Caco-2 (cell line): ENCODE measurements at regions not wholly inside any gene's neighbourhood (a gene's known extent, or its start where the extent isn't known, plus 50 kb on each side); places are given as distances from the start of the nearest gene placed in this dataset.

Source experiments
- BruUV-seq: library from RNA; stranded (reverse); fragments of 400-500 nt; replicated peaks from 2 replicates; lab custom pipeline; 2021; lab: Mats Ljungman, UMichigan
- CTCF ChIA-PET: fragments of 300-600 bp; sonication (Branson Sonifier 250); formaldehyde crosslinking; loops from one replicate; lab custom pipeline; 2022; ENCODE audit warnings: antibody characterized with exemption; lab: Charles Lee
- POLR2A ChIA-PET: fragments of 300-600 bp; sonication (Branson Sonifier 250); formaldehyde crosslinking; loops from one replicate; lab custom pipeline; 2022; ENCODE audit warnings: antibody characterized with exemption; lab: Charles Lee
- DNase-seq, 2 experiments: peaks; one replicate each; pipeline versions ENCODE4 v3.0.0 to v3.0.0-alpha.2; 2020 to 2022
- H3K27me3 ChIP-seq: replicated peaks from 2 replicates; pipeline ENCODE4 v1.6.0; 2011; ENCODE audit warnings: low read length; ENCODE audit not compliant: control insufficient read depth, insufficient read depth
- H3K36me3 ChIP-seq: 2 replicates; pipeline ENCODE4 v1.5.1; 2011; ENCODE audit warnings: low read length; ENCODE audit not compliant: control insufficient read depth, insufficient read depth
- H3K4me1 ChIP-seq: fragments of 250-450 bp; sonication (Bioruptor Pico); 2 replicates; pipeline ENCODE4 v1.5.1; 2020; ENCODE audit warnings: mild to moderate bottlenecking
- H3K4me3 ChIP-seq: 2 replicates; pipeline ENCODE4 v1.5.1; 2011; ENCODE audit warnings: low read depth, mild to moderate bottlenecking, control low read depth, low read length
- H3K9me3 ChIP-seq: fragments of 250-450 bp; sonication (Bioruptor Pico); 2 replicates; pipeline ENCODE4 v1.5.1; 2020; ENCODE audit warnings: mild to moderate bottlenecking, moderate library complexity
- H3K27ac Mint-ChIP-seq: one replicate; pipeline ENCODE4 v1.8.0; 2022; ENCODE audit warnings: mixed read lengths; ENCODE audit not compliant: unreplicated experiment
- H3K27me3 Mint-ChIP-seq: one replicate; pipeline ENCODE4 v1.8.0; 2022; ENCODE audit warnings: mixed read lengths; ENCODE audit not compliant: insufficient read depth, unreplicated experiment
- H3K36me3 Mint-ChIP-seq: one replicate; pipeline ENCODE4 v1.8.0; 2022; ENCODE audit warnings: mild to moderate bottlenecking, mixed read lengths; ENCODE audit not compliant: insufficient read depth, unreplicated experiment
- H3K4me1 Mint-ChIP-seq: one replicate; pipeline ENCODE4 v1.8.0; 2022; ENCODE audit warnings: low read depth, mixed read lengths; ENCODE audit not compliant: unreplicated experiment
- H3K4me3 Mint-ChIP-seq: one replicate; pipeline ENCODE4 v1.8.0; 2022; ENCODE audit warnings: mild to moderate bottlenecking, moderate library complexity, mixed read lengths; ENCODE audit not compliant: unreplicated experiment
- H3K9me3 Mint-ChIP-seq: one replicate; pipeline ENCODE4 v1.8.0; 2022; ENCODE audit warnings: mixed read lengths; ENCODE audit not compliant: unreplicated experiment
- intact Hi-C: fragments of 100-400 bp; cut with micrococcal nuclease; formaldehyde crosslinking; loops from one replicate; pipeline ENCODE4 v1.10.0; 2022; ENCODE audit not compliant: unreplicated experiment
- TF ChIP-seq, protein P1 (sequence below), 2 experiments: fragments of 200-600 bp in 1 of 2; IDR thresholded peaks; 1 replicate in 1 of 2; 2 replicates in 1 of 2; pipeline versions ENCODE4 v1.5.1 to v1.8.0; 2011 to 2022; ENCODE audit warnings: antibody characterized with exemption in 1 of 2, control low read depth in 1 of 2, inconsistent platforms in 1 of 2, low read depth in 1 of 2, low read length in 1 of 2, mild to moderate bottlenecking in 1 of 2, moderate library complexity in 1 of 2; ENCODE audit not compliant: insufficient read depth in 1 of 2, severe bottlenecking in 1 of 2, unreplicated experiment in 1 of 2

DNA sequence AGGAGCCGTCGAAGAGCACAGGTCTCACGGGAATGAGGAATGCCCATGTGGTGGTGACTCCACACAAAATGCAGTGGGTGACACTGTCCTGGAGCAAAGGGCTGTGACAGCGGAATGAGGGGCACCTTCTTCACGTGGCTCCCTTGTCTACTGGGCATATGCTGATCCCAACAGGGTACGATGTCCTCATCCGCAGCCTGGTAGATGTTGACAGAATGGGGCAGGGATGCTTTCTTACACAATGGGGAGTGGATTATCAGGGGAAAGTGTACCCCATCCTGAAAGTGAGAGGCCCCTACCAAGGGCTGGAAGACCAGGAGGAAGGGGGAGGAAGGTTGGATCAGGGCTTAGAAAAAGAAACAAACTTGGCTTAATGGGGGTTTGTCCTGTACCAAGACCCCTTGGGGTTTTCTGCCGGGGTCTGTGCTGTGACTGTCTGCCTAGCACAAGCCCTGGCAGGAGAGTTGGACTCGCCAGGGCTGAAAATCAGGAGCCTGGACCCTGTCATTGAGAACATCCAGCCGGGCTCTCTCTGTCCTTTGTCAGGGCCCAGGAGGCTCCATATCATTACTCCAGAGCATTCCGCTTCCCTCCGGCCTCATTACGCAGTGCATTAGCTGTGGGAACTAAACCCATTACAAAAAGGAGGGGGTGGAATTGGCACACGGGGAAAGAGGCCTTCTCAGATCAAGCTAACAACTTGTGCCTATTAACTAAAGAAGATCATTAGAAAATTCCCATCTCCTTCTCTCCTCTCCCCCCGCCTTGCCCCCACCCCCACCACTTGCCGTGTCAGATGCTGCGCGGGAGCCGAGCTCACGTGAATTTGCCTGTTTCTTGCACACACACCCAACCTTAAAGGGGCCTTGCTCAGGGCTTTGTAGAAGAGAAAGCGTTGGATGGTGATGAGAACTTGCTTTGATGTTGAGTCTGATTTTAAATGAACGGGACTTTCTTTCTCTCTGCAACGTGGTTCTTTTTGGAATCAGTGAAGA lies 171.8 kb upstream of the PARP11 start:
- ChIA-PET POLR2A (no interaction called here), CTCF (interaction anchor here (0.6 to 1.0 kb wide), 4 partner anchors 49 to 990 kb away, joined by 3 read pairs; no protein-coding TSS in a partner anchor)
- H3K36me3 Mint-ChIP-seq, result no peaks in the 10 kb centered on the region
- peaks cover 8% of the 10 kb centered on the region for H3K4me1 Mint-ChIP-seq
- TF ChIP-seq, protein P1, sequence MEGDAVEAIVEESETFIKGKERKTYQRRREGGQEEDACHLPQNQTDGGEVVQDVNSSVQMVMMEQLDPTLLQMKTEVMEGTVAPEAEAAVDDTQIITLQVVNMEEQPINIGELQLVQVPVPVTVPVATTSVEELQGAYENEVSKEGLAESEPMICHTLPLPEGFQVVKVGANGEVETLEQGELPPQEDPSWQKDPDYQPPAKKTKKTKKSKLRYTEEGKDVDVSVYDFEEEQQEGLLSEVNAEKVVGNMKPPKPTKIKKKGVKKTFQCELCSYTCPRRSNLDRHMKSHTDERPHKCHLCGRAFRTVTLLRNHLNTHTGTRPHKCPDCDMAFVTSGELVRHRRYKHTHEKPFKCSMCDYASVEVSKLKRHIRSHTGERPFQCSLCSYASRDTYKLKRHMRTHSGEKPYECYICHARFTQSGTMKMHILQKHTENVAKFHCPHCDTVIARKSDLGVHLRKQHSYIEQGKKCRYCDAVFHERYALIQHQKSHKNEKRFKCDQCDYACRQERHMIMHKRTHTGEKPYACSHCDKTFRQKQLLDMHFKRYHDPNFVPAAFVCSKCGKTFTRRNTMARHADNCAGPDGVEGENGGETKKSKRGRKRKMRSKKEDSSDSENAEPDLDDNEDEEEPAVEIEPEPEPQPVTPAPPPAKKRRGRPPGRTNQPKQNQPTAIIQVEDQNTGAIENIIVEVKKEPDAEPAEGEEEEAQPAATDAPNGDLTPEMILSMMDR (IDR thresholded peaks at IDR 0.05; ENCODE audit: insufficient read depth in 1 of 2, low read depth in 1 of 2, low read length in 1 of 2, severe bottlenecking in 1 of 2, unreplicated experiment in 1 of 2), result no peak
- no peak overlapping the region for H3K4me3 Mint-ChIP-seq
- Histone ChIP-seq H3K36me3 (no peaks in the 10 kb centered on the region), H3K4me3 (no peak overlapping the region), H3K4me1 (peaks cover 4% of the 10 kb centered on the region; the same call in 1 of the 2 replicates), H3K27me3 (no peaks in the 10 kb centered on the region), H3K9me3 (no peaks in the 10 kb centered on the region)
- DNase-seq, result no peak
- no peak overlapping the region for H3K27ac Mint-ChIP-seq
- BruUV-seq, result no TSS peak
- intact Hi-C loops, result no loop called here
- no peaks in the 10 kb centered on the region for H3K27me3 Mint-ChIP-seq
- H3K9me3 Mint-ChIP-seq, result no peaks in the 10 kb centered on the region

DNA sequence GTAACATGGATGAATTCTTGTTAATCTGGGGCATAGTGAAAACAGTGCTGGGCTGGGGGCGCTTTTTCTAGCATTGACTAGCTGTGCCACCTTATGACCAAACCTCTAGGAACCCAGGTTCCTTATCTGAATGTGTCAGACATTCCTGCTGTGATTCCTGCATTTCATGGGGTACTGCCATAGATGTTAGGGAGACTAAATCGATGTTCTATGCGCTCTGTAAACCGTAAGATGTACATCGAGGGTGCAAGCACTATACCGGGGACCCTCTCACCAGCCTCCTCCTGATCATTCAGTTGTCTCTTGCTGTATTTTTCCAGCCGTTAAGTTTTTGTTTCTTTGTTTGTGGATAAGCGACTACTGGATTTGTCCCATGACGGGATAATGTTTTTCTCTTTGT lies 170.9 kb upstream of the PARP11 start:
- TF ChIP-seq, protein P1 (IDR thresholded peaks at IDR 0.05; ENCODE audit: insufficient read depth in 1 of 2, low read depth in 1 of 2, low read length in 1 of 2, severe bottlenecking in 1 of 2, unreplicated experiment in 1 of 2), result no peak
- CTCF ChIA-PET, result interaction anchor here (0.5 to 1.0 kb wide), 3 partner anchors 76 to 161 kb away, joined by 3 to 4 read pairs (median 3); no protein-coding TSS in a partner anchor
- intact Hi-C loops, result no loop called here
- Histone ChIP-seq H3K4me3 (no peak overlapping the region), H3K36me3 (no peaks in the 10 kb centered on the region), H3K9me3 (no peaks in the 10 kb centered on the region), H3K4me1 (peaks cover 4% of the 10 kb centered on the region; the same call in 1 of the 2 replicates), H3K27me3 (no peaks in the 10 kb centered on the region)
- DNase-seq, result no peak
- Mint-ChIP-seq H3K4me3 (no peak overlapping the region), H3K36me3 (no peaks in the 10 kb centered on the region), H3K27me3 (no peaks in the 10 kb centered on the region), H3K9me3 (no peaks in the 10 kb centered on the region), H3K27ac (no peak overlapping the region), H3K4me1 (peaks cover 8% of the 10 kb centered on the region)
- POLR2A ChIA-PET, result interaction anchor here (0.5 to 0.6 kb wide), 3 partner anchors 13 to 171 kb away, joined by 3 to 5 read pairs (median 3); partner anchors contain the start of gene PARP11
- BruUV-seq, result no TSS peak

DNA sequence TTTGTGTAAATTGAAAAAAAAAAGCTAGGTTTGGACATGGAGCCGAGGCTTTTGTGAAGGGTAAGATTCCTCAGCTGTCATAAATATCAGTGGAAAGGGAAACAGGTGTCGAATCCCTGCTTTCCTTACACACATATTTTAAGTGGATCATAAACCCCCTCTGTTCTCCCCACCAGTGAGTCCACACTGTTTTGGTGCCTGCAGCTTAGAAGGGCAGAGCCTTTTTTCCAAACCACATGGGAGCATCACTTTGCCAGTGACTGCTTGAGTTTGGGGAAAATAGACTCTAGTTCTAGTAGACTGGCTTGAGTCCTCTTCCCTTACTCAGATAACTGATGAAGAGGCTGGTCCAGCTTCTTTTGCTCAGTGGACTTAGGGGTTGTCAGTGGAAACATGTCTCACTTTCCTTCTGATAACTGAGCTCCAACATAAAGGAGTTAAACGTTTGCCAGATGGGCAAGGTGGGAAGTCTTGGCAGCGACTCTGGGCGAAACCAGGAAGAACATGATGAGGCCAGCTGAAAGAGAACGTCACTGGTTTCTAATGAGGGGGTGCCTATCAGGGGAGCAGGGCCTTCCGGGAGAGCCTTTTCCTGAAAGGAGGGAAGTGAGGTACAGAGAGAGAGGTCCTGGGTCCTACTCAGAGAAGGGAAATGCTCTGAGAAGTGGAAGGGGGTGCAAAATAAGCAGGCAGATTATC lies 168.1 kb upstream of the PARP11 start:
- Mint-ChIP-seq H3K27ac (no peak overlapping the region), H3K9me3 (no peaks in the 10 kb centered on the region), H3K27me3 (no peaks in the 10 kb centered on the region), H3K36me3 (no peaks in the 10 kb centered on the region), H3K4me1 (peaks cover 13% of the 10 kb centered on the region), H3K4me3 (no peak overlapping the region)
- ChIA-PET POLR2A (no interaction called here), CTCF (interaction anchor here (0.8 to 1.0 kb wide), 2 partner anchors 113 to 235 kb away, joined by 3 to 7 read pairs; no protein-coding TSS in a partner anchor)
- intact Hi-C loops, result no loop called here
- no TSS peak for BruUV-seq
- H3K4me1 ChIP-seq, result peaks cover 21% of the 10 kb centered on the region
- H3K9me3 ChIP-seq, result no peaks in the 10 kb centered on the region
- TF ChIP-seq, protein P1 (IDR thresholded peaks at IDR 0.05; ENCODE audit: insufficient read depth in 1 of 2, low read depth in 1 of 2, low read length in 1 of 2, severe bottlenecking in 1 of 2, unreplicated experiment in 1 of 2), result no peak
- DNase-seq, result no peak
- H3K4me3 ChIP-seq, result no peak overlapping the region
- no peaks in the 10 kb centered on the region for H3K27me3 ChIP-seq
- no peaks in the 10 kb centered on the region for H3K36me3 ChIP-seq
